HEK293 (cell line): ENCODE measurements at regions not wholly inside any gene's neighbourhood (a gene's known extent, or its start where the extent isn't known, plus 50 kb on each side); places are given as distances from the start of the nearest gene placed in this dataset.

Source experiments
- CTCF ChIA-PET: fragments of 350-600 bp; formaldehyde crosslinking; extraction: SDS; loops from one replicate; lab custom pipeline; 2021; ENCODE audit warnings: antibody characterized with exemption; lab: Yijun Ruan, JAX
- POLR2A ChIA-PET: fragments of 300-600 bp; formaldehyde crosslinking; extraction: SDS; loops from one replicate; lab custom pipeline; 2020; ENCODE audit warnings: antibody characterized with exemption, inconsistent platforms; lab: Yijun Ruan, JAX
- H3K27ac ChIP-seq: fragments of 200-500 bp; sonication (Bioruptor generic); 2 replicates; pipeline ENCODE4 v1.5.1; 2014; ENCODE audit warnings: low read depth, low read length, control low read depth, inconsistent platforms; ENCODE audit errors: extremely low read depth
- H3K36me3 ChIP-seq, 2 experiments: fragments of 200-500 bp in 1 of 2; sonication (Bioruptor generic) in 1 of 2; 1 replicate in 1 of 2; 2 replicates in 1 of 2; pipeline ENCODE4 v1.5.1; 2014 to 2017; ENCODE audit warnings: inconsistent platforms in 2 of 2, low read length in 2 of 2; ENCODE audit not compliant: control insufficient read depth in 2 of 2, insufficient read depth in 1 of 2
- H3K4me1 ChIP-seq: fragments of 200-500 bp; sonication (Bioruptor generic); 2 replicates; pipeline ENCODE4 v1.5.1; 2014; ENCODE audit warnings: mild to moderate bottlenecking, low read length, inconsistent platforms; ENCODE audit not compliant: control insufficient read depth, insufficient read depth
- H3K4me3 ChIP-seq: 2 replicates; pipeline ENCODE4 v1.5.1; 2011; ENCODE audit warnings: low read depth, mild to moderate bottlenecking, control low read depth, low read length, moderate library complexity
- H3K9me3 ChIP-seq: fragments of 200-500 bp; sonication (Bioruptor generic); 2 replicates; pipeline ENCODE4 v1.5.1; 2014; ENCODE audit warnings: low read depth, low read length, inconsistent platforms; ENCODE audit not compliant: control insufficient read depth, insufficient read depth
- GFI1B ChIP-seq: fragments of 450-650 bp; formaldehyde crosslinking; IDR thresholded peaks from 2 replicates; pipeline ENCODE4 v1.5.1; 2016; ENCODE audit warnings: missing biosample characterization, missing genetic modification characterization
- GLIS2 ChIP-seq: fragments of 450-650 bp; formaldehyde crosslinking; IDR thresholded peaks from 2 replicates; pipeline ENCODE4 v1.5.1; 2016; ENCODE audit warnings: missing biosample characterization, missing genetic modification characterization
- SALL2 ChIP-seq: fragments of 450-650 bp; formaldehyde crosslinking; IDR thresholded peaks from 2 replicates; pipeline ENCODE4 v1.5.0; 2017; ENCODE audit warnings: missing biosample characterization, mild to moderate bottlenecking, missing genetic modification characterization, borderline replicate concordance
- YY2 ChIP-seq: fragments of 450-650 bp; formaldehyde crosslinking; IDR thresholded peaks from 2 replicates; pipeline ENCODE4 v1.5.1; 2016; ENCODE audit warnings: missing biosample characterization, missing genetic modification characterization
- ZFP37 ChIP-seq: fragments of 450-650 bp; formaldehyde crosslinking; IDR thresholded peaks from 2 replicates; pipeline ENCODE4 v1.5.1; 2016; ENCODE audit warnings: missing biosample characterization, missing genetic modification characterization
- ZFP69B ChIP-seq: fragments of 450-650 bp; formaldehyde crosslinking; IDR thresholded peaks from 2 replicates; pipeline ENCODE4 v1.5.1; 2016; ENCODE audit warnings: missing biosample characterization, missing genetic modification characterization
- ZNF354C ChIP-seq: fragments of 450-650 bp; formaldehyde crosslinking; IDR thresholded peaks from 2 replicates; pipeline ENCODE4 v1.5.1; 2016; ENCODE audit warnings: missing biosample characterization, missing genetic modification characterization, low read depth, borderline replicate concordance
- ZNF366 ChIP-seq: fragments of 450-650 bp; formaldehyde crosslinking; conservative IDR thresholded peaks from 2 replicates; pipeline ENCODE4 v1.5.1; 2016; ENCODE audit warnings: missing biosample characterization, missing genetic modification characterization
- ZNF510 ChIP-seq: fragments of 450-650 bp; formaldehyde crosslinking; IDR thresholded peaks from 2 replicates; pipeline ENCODE4 v1.5.1; 2018; ENCODE audit warnings: mild to moderate bottlenecking, missing genetic modification characterization, missing biosample characterization; ENCODE audit not compliant: insufficient replicate concordance
- ZNF837 ChIP-seq: fragments of 450-650 bp; formaldehyde crosslinking; IDR thresholded peaks from 2 replicates; pipeline ENCODE4 v1.5.1; 2016; ENCODE audit warnings: missing biosample characterization, missing genetic modification characterization
- TF ChIP-seq, protein P1 (sequence below): fragments of 450-650 bp; formaldehyde crosslinking; IDR thresholded peaks from 2 replicates; pipeline ENCODE4 v1.5.1; 2016; ENCODE audit warnings: missing biosample characterization, missing genetic modification characterization
- TF ChIP-seq, protein P2 (sequence below): fragments of 450-650 bp; formaldehyde crosslinking; IDR thresholded peaks from 2 replicates; pipeline ENCODE4 v1.5.1; 2016; ENCODE audit warnings: missing biosample characterization, missing genetic modification characterization
- TF ChIP-seq, protein P3 (sequence below): sonication (generic); formaldehyde crosslinking; IDR thresholded peaks from 2 replicates; pipeline ENCODE4 v1.8.1; 2022; ENCODE audit warnings: mild to moderate bottlenecking, moderate library complexity, missing genetic modification reagents
- TF ChIP-seq, protein P4 (sequence below): fragments of 450-650 bp; formaldehyde crosslinking; IDR thresholded peaks from 2 replicates; pipeline ENCODE4 v1.5.1; 2016; ENCODE audit warnings: missing biosample characterization, missing genetic modification characterization
- TF ChIP-seq, protein P5 (sequence below): fragments of 450-650 bp; formaldehyde crosslinking; IDR thresholded peaks from 2 replicates; pipeline ENCODE4 v1.5.1; 2016; ENCODE audit warnings: missing biosample characterization, missing genetic modification characterization, borderline replicate concordance
- TF ChIP-seq, protein P6 (sequence below): fragments of 450-650 bp; formaldehyde crosslinking; IDR thresholded peaks from 2 replicates; pipeline ENCODE4 v1.5.1; 2017; ENCODE audit warnings: missing biosample characterization, missing genetic modification characterization
- TF ChIP-seq, protein P7 (sequence below): fragments of 450-650 bp; formaldehyde crosslinking; IDR thresholded peaks from 2 replicates; pipeline ENCODE4 v1.5.1; 2016; ENCODE audit warnings: missing biosample characterization, missing genetic modification characterization

DNA sequence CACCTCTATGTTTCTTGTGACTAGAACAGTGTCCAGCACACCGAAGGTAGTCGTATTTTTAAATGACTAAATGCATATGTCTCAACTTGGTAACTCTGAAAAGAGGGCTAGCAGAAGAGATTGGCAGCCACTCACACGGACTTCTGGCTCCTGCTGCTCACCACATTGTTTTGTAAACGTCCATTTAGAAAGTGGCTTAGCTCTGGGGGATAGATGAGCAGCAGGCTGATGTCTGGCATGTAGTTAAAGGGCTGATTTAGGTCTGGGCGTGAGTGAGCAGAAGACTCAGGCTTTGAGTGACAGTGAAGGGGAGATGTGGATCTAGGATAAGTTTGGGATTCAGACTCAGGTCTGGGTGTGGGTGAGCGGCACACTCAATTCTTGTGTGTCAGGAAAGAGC lies 372.9 kb upstream of the HS6ST1 start (continued):
- no peak for TF ChIP-seq GFI1B

DNA sequence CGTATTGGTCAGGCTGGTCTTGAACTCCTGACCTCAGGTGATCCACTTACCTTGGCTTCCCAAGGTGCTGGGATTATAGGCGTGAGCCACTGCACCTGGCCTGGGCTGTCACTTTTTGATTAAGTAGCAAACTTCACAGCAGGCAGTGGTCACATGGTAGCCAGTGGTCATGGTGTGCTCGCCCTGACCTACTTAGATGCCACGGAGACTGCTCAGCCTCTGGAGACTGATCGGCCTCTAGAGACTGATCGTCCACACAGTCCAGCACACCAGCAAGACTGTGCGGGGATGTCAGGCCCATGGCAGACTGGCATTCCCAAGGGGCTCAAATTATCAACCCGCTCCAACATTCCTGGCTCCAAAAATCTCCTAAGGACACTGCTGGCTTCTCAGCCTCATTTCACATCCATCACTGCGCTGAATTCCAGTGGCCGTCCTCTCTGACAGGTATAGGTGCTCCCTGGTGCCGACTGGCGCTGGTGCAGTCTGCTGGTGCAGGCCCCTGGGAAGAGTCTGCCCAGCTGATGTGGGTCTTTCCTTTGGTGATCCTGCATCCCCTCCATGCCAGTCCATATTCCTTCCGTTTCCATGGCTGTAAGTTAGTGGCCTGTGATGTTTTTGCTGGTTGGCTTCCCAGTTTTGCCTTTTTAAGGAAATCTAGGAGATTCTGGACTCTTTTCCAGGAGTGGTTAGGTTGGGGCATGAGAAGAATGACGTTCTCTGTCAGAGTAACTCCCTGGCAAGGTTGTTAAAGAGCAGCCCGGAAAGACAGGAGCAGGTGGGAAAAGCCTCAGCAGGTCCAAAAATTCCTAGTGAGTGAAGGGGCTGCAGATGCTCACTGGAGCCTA lies 374.5 kb upstream of the HS6ST1 start:
- CTCF ChIA-PET = no interaction called here
- no peaks in the 10 kb centered on the region for H3K9me3 ChIP-seq

DNA sequence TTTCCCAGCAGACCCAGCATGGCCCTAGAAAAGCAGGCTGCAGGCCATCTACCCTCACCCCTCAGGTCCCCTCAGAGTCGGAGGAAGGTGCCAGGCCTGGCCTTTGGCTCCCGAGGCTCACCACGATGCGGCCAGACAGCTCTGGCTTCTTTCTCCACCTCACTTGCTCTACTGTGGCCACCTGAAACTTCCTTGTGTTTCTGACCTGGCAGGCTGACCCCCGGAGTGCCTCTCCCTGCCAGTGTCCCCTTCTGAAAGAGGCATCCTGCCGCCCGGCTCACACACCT lies 375.0 kb upstream of the HS6ST1 start:
- Histone ChIP-seq H3K9me3 (no peaks in the 10 kb centered on the region), H3K4me3 (no peak overlapping the region), H3K36me3 (no peaks in the 10 kb centered on the region), H3K4me1 (no peaks in the 10 kb centered on the region), H3K27ac (no peak overlapping the region)
- POLR2A ChIA-PET = no interaction called here
- TF ChIP-seq ZNF354C (tag by site-specific recombination) (no peak), ZFP37 (tag by site-specific recombination) (no peak), GLIS2 (tag by site-specific recombination) (no peak), SALL2 (tag by site-specific recombination) (no peak), ZNF366 (tag by site-specific recombination) (no peak)
- TF ChIP-seq, protein P1, sequence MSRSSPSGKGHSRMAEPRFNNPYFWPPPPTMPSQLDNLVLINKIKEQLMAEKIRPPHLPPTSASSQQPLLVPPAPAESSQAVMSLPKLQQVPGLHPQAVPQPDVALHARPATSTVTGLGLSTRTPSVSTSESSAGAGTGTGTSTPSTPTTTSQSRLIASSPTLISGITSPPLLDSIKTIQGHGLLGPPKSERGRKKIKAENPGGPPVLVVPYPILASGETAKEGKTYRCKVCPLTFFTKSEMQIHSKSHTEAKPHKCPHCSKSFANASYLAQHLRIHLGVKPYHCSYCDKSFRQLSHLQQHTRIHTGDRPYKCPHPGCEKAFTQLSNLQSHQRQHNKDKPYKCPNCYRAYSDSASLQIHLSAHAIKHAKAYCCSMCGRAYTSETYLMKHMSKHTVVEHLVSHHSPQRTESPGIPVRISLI (tag by site-specific recombination) = no peak
- TF ChIP-seq, protein P2, sequence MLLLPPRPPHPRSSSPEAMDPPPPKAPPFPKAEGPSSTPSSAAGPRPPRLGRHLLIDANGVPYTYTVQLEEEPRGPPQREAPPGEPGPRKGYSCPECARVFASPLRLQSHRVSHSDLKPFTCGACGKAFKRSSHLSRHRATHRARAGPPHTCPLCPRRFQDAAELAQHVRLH = no peak
- TF ChIP-seq, protein P3, sequence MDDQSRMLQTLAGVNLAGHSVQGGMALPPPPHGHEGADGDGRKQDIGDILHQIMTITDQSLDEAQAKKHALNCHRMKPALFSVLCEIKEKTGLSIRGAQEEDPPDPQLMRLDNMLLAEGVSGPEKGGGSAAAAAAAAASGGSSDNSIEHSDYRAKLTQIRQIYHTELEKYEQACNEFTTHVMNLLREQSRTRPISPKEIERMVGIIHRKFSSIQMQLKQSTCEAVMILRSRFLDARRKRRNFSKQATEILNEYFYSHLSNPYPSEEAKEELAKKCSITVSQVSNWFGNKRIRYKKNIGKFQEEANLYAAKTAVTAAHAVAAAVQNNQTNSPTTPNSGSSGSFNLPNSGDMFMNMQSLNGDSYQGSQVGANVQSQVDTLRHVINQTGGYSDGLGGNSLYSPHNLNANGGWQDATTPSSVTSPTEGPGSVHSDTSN (CRISPR knock-in tag) = no peak
- CTCF ChIA-PET = no interaction called here

More for the DNA sequence above, 374.5 kb upstream of the HS6ST1 start:
- H3K36me3 ChIP-seq = no peaks in the 10 kb centered on the region
- no peak for TF ChIP-seq ZNF510 (tag by site-specific recombination)
- TF ChIP-seq, all 188 proteins: peak for 0
- POLR2A ChIA-PET = no interaction called here
- no peak overlapping the region for H3K4me3 ChIP-seq
- no peak overlapping the region for H3K27ac ChIP-seq
- no peaks in the 10 kb centered on the region for H3K4me1 ChIP-seq

DNA sequence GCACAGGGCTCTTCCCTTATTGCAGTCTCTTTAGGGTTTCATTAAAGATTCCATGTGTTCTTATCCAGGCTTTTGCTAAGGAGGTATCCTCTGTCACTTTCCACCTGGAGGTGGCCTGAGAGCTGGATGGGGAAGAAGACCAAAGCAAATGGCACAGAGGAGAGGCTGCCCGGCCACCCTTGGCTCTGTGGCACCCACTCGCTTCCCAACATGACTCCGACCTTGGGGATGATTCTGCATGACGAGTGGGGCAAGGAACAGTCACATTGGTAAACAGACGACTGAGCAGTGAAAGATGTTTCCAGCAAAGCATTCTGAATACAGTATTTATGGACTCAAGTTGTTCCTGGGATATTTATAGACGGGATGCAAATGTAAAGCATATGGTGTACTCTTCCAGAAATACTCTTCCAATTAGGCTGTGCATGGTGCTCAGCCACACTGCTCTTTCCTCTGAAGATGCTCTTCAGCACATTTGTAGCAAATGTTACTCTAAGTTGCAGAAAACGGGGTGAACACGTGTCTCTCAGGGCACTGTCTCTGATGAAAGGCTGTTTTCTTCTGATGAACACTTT lies 377.1 kb upstream of the HS6ST1 start:
- H3K36me3 ChIP-seq = no peaks in the 10 kb centered on the region
- ChIA-PET POLR2A (no interaction called here), CTCF (no interaction called here)
- no peak overlapping the region for H3K4me3 ChIP-seq
- H3K27ac ChIP-seq = no peak overlapping the region
- no peaks in the 10 kb centered on the region for H3K9me3 ChIP-seq
- no peaks in the 10 kb centered on the region for H3K4me1 ChIP-seq
- TF ChIP-seq, protein P4, sequence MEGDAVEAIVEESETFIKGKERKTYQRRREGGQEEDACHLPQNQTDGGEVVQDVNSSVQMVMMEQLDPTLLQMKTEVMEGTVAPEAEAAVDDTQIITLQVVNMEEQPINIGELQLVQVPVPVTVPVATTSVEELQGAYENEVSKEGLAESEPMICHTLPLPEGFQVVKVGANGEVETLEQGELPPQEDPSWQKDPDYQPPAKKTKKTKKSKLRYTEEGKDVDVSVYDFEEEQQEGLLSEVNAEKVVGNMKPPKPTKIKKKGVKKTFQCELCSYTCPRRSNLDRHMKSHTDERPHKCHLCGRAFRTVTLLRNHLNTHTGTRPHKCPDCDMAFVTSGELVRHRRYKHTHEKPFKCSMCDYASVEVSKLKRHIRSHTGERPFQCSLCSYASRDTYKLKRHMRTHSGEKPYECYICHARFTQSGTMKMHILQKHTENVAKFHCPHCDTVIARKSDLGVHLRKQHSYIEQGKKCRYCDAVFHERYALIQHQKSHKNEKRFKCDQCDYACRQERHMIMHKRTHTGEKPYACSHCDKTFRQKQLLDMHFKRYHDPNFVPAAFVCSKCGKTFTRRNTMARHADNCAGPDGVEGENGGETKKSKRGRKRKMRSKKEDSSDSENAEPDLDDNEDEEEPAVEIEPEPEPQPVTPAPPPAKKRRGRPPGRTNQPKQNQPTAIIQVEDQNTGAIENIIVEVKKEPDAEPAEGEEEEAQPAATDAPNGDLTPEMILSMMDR (tag by site-specific recombination) = no peak
- TF ChIP-seq, protein P5, sequence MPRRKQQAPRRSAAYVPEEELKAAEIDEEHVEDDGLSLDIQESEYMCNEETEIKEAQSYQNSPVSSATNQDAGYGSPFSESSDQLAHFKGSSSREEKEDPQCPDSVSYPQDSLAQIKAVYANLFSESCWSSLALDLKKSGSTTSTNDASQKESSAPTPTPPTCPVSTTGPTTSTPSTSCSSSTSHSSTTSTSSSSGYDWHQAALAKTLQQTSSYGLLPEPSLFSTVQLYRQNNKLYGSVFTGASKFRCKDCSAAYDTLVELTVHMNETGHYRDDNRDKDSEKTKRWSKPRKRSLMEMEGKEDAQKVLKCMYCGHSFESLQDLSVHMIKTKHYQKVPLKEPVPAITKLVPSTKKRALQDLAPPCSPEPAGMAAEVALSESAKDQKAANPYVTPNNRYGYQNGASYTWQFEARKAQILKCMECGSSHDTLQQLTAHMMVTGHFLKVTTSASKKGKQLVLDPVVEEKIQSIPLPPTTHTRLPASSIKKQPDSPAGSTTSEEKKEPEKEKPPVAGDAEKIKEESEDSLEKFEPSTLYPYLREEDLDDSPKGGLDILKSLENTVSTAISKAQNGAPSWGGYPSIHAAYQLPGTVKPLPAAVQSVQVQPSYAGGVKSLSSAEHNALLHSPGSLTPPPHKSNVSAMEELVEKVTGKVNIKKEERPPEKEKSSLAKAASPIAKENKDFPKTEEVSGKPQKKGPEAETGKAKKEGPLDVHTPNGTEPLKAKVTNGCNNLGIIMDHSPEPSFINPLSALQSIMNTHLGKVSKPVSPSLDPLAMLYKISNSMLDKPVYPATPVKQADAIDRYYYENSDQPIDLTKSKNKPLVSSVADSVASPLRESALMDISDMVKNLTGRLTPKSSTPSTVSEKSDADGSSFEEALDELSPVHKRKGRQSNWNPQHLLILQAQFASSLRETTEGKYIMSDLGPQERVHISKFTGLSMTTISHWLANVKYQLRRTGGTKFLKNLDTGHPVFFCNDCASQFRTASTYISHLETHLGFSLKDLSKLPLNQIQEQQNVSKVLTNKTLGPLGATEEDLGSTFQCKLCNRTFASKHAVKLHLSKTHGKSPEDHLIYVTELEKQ (tag by site-specific recombination) = no peak
- TF ChIP-seq ZFP69B (tag by site-specific recombination) (no peak), ZNF837 (no peak), YY2 (no peak)
- TF ChIP-seq, protein P6, sequence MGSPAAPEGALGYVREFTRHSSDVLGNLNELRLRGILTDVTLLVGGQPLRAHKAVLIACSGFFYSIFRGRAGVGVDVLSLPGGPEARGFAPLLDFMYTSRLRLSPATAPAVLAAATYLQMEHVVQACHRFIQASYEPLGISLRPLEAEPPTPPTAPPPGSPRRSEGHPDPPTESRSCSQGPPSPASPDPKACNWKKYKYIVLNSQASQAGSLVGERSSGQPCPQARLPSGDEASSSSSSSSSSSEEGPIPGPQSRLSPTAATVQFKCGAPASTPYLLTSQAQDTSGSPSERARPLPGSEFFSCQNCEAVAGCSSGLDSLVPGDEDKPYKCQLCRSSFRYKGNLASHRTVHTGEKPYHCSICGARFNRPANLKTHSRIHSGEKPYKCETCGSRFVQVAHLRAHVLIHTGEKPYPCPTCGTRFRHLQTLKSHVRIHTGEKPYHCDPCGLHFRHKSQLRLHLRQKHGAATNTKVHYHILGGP = no peak
- TF ChIP-seq, protein P7, sequence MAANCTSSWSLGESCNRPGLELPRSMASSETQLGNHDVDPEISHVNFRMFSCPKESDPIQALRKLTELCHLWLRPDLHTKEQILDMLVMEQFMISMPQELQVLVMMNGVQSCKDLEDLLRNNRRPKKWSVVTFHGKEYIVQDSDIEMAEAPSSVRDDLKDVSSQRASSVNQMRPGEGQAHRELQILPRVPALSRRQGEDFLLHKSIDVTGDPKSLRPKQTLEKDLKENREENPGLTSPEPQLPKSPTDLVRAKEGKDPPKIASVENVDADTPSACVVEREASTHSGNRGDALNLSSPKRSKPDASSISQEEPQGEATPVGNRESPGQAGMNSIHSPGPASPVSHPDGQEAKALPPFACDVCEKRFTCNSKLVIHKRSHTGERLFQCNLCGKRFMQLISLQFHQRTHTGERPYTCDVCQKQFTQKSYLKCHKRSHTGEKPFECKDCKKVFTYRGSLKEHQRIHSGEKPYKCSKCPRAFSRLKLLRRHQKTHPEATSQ (tag by site-specific recombination) = no peak
